ENCODE measurements at regions not wholly inside any gene's neighbourhood (a gene's known extent, or its start where the extent isn't known, plus 50 kb on each side); places are given as distances from the start of the nearest gene placed in this dataset.
A peak's percentile ranks its signal among the peaks of the same experiment; 100 is the strongest.
"Not testable (repeated sequence)": the region's sequence is repeated elsewhere in the genome, so short reads cannot be mapped to it uniquely, and the experiment has no call there.

DNA sequence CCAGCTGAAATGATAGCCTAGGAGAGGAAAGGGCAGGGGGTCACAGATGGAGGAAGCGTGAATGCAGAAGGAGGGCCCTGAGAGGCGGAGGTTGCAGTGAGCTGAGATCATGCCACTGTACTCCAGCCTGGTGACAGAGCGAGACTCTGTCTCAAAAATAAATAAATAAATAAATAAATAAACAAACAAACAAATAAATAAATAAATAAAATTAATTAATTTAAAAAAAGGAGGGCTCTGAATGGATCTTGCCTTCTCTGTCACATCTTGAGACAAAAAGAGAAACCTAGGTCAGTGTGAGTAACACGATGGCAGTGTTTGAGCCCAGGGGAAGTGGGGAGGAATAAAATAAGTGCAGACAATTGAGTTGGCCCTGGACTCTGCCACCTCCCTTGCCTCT, 182.3 kb upstream of the DAAM1 start:
- DNase-seq (ENCODE audit: low read depth) = not testable (repeated sequence)

DNA sequence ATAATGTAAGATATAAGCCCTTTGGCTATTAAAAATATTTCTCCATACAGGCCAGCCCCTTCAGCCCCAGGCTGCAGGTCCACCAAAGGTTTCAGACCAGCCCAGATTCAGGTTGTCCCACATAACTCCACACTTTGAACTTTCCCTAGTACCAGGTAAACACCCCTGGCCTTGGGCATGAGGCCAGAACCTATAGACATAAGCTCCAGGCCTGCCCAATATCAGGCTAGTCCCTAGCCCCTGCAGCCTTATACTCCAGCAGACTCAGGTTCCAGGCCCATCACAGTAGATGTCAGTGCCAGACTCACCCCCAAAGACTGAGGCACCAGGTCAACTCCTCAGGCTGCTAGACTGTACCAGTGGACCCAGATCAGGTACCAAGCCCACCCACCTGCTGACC, 178.5 kb upstream of the DAAM1 start:
- no peak for DNase-seq (ENCODE audit: low read depth)

DNA sequence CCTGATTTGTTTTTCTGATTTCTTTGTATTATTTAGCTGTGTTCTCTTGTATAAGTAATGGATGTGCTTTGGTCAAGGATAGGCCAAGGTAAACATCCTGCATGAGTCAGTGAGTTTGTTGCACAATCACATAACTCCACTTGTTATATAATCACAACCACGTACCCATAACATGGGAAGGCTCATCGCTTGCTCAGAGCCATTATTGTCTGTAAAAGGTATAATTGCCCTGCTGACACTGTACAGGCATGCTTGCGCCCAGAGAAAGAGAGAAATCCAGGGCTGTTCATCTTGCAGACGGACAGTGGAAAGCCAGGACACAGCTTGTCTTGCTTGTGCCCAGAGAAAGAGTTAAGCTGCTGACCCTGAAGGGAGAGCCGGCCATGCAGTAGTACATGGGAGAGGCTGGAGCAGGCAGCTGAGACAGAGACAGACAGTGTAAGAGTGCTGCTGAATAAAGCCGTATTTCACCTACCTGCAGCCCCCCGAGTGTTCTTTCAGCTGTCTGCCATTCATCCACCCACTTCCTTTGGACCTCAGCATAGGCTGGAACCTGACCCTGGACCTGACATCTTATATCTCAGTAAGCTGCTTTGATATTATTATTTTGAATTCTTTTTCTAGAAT, 174.7 kb upstream of the DAAM1 start:
- peak; percentile 87 for DNase-seq (ENCODE audit: low read depth)

DNA sequence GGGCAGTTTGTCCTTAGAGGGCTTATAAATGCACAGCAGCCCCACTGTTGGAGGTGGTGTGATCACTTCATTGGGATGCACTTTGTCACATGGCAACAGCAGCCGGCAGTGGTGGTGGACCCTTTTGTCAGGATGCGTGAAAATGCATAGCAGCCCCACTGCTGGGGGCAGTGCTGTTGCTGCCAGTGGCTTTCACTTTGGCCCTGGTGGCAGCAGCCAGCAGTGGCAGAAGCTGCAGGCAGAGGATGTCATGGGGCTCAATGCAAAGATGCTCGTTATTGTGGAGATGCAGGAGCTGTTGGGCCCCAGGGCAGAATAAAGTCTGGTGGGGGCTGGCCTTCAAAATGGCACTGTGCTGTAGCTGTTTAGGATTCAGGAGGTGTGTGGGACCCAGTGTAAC, 173.0 kb upstream of the DAAM1 start:
- no peak for DNase-seq (ENCODE audit: low read depth)

DNA sequence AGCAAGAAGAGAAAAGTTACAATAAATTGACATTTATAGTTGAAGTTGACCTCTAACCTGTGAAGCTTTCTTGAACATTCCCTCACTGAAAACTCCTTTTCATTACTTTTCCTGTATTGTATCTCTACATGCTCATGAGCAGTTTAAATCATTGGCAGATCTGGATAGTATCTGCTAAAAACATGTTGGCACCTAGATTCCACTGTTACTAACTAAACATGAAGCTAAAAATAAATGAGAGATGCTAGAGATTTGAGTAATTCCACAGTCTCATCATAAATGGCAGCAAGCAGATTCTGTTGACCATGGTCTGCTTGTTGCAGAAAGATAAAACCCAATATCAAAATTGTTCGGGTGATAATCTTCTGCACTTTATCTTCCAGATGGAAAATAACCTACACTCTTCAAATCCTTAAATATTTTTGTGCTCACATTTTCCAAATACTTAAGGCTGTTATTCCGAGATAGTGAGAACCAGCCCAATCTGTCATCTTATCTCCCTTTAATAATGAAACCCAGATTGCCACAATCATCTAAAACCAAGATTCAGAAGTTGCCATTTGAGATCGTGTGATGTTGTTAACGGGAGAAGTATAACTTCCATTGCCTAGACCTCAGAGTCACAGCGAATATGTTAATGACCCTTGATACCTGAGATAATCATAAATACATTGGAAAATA, 171.0 kb upstream of the DAAM1 start:
- DNase-seq (ENCODE audit: low read depth) = no peak

DNA sequence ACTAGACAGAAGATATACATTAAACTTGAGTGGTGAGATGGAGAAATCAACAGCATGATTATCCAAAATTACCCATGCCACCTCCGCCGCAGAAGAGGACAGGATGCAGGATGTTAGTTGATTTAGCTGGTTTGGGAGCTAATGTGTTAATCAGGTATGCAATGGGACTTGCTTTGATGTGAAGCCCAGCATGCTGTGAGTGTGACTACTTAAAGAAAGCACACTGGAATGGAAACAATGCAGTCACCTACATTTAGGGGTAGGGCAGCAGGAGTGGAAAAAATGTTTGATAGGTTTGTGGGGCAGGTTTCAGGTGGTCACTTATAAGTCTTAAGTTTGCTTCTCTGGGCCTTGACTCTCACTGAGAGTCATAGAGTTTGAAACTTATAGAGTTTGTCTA, 170.0 kb upstream of the DAAM1 start:
- DNase-seq (ENCODE audit: low read depth) = no peak

DNA sequence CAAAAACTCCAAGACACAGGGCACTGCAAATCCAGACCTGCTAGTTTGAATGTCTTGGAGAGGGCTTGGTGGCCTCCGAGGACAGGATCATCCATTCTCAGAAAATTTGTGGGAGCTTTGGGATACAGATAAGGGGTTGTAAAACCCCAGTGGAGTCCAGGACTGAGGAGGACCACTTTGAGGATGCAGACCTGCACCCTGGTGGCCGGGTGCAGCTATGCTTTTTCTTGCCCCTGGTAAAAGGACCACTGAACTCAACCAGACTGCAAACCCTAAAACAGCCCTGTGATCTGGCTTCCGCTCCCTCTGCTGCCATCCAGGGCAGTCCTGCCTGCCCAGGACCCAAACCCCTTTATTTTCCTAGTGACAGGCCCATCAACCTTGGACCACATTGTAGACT, 169.5 kb upstream of the DAAM1 start:
- DNase-seq (ENCODE audit: low read depth) = peak; percentile 47

DNA sequence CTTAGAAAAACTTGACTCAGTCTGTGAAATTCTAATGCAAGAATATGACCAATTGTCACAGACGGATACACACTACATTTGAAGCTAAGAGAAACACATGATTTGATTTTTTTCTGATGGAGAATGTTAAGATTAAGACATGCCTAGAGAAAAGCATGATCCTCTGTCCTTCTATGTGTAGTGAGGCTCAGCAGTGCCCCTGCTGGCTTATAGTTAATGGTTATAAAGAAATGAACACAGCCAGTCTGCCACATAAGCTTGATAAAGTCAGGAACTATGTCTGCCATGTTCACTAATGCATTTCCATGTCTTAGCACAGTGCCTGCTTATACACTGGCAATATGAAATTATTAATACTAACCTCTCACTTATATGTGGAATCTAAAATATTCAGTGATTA, 168.1 kb upstream of the DAAM1 start:
- peak; percentile 66 for DNase-seq (ENCODE audit: low read depth)

DNA sequence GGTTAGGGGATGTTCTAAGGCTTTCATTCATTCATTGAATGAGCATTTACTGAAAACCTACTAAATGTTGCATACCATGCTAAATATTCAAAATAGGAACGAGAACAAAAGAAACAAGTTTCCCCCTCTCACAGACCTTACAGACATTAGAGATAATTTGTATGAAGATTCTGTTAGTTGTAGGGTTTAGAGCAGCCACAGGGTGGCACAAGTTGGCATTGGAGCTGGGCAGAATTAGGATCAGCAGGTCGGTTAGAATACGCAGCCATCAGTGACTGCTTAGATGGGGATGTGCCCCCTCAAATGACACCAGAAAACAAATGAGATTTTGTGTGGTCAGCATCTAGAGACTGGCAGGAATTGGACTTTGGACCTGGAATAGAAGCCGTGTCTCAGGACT, 166.3 kb upstream of the DAAM1 start:
- no peak for DNase-seq (ENCODE audit: low read depth)

DNA sequence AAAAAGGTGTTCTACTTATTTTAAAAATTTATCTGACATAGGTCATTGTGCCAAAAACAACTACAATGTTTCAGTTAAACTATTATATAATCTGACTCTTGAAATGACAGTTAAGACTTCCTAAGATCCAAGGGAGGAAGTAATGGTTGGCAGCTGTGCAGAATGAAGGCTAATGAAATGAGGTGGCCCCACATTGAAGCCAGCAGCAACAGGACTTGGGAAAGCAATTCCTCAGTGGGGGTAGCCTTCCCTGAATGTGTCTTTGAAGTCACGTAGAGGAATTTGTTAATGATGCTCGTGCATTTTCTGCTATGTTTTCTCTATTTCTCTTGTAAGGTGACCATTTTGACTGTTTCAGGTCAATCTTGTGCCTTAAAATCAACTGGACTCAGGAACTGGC, 162.4 kb upstream of the DAAM1 start:
- DNase-seq (ENCODE audit: low read depth) = no peak

DNA sequence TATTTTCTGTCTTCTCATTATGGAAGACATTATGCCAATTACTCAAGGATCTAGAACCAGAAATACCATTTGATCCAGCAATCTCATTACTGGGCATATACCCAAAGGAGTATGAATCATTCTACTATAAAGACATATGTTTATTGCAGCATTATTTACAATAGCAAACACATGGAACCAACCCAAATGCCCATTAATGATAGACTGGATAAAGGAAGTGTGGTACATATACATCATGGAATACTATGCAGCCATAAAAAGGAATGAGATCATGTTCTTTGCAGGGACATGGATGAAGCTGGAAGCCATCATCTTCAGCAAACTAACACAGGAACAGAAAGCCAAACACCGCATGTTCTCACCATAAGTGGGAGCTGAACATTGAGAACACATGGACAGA, 161.8 kb upstream of the DAAM1 start:
- not testable (repeated sequence) for DNase-seq (ENCODE audit: low read depth)

DNA sequence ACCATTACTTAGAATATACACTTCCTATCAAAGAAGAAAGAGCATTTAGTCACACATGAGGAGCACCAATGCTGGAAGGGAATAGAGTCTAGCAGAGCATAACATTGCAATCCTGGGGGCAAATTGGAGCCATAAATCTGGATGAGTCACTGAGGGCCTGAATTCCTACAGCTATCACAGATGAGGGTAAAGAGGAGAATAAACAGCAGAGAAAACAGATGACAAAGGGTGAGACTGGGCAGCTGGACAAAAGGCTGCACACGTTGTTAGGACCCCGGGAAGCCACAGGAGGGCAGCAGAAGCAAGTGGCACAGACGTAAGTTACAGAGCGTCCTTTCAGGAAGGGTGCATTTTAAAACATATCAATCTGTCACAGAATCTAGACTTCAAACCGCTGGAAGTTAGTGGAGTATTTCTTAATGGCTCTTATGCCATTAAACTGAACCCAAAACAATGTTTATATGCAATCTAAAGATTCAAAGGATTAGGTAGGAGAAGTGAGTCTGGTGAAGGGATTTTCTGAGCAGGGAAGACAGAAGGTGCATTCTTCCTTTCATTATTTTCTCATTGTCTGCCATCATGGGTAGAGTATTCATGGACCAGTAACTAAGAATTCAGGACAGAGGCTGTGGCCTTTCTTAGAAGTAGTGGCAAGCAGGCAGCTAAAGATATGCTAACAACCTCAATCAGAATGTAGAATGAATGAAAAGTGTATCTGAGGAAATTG, 159.8 kb upstream of the DAAM1 start:
- peak; percentile 93 for DNase-seq (ENCODE audit: low read depth)

DNA sequence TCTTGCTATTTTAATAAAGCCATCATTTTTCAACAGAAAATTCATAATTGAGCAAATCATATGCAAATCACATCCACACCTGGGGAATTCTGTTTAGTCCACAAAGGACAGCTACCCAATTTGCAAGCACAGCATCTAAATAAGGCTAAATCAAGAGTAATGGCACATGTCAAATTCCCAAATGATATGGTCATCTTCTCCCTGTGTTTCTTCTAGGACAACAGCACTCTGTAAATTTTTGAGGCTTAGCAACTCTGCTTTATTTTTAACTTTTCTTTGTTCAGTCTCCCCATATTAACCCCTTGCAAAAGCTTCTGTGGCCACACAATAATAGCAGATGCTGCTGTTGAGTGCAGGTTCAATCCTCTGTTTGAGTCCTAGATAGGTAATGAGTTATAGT, 155.6 kb upstream of the DAAM1 start:
- DNase-seq (ENCODE audit: low read depth) = no peak

DNA sequence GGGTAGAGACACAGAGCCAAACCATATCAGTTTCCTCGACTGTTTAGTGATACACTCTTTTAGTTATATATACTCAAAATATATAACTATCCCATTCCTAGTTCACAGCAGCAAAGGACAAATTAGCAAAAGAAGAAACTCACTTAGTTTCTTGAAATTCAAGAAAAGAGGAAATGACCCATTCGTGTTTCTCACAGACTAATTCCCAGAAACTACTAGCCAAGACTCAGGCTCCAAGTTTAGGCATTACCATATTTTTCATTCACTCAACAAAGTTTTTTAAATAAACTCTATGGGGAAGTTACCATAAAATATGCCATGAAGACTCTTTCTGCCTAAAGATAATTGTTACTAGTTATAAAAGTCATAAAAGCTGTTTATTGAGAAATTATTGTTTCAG, 152.3 kb upstream of the DAAM1 start:
- no peak for DNase-seq (ENCODE audit: low read depth)

DNA sequence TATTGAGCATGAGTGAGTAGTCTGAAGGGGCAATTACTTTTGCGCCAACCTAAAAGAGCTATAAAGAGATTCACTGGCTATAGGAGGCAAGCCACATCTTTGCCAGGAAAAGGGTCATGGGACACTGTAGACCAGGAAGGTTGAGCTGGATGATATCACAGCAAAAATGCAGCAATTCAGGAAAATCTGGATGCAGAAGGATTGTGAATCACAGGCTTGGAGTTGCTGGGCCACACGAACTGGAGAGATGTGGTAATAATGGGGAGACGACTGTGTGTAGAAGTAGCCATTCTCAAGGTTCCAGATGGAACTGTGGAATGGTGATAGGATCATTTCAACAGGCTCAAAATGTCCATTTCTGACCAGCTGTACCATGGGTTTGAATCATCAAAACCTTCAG, 151.4 kb upstream of the DAAM1 start:
- DNase-seq (ENCODE audit: low read depth) = no peak

DNA sequence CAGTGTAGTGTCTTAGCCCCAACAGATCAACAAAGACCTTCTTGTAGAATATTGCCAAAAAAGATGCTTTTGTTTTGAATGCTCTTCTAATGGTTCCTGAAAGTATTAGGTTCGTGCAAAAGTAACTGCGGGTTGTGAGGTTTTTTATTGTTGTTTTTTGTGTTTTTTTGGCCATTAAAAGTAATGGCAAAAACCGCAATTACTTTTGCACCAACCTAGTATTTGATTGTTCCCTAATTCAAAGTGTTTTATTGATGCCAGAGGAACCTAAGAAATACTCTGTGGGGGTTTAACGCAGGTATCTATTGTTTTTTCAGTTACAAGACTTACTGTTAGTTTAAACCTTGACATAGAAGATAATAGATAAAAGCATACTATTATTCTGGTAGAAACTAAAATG, 150.8 kb upstream of the DAAM1 start:
- no peak for DNase-seq (ENCODE audit: low read depth)

DNA sequence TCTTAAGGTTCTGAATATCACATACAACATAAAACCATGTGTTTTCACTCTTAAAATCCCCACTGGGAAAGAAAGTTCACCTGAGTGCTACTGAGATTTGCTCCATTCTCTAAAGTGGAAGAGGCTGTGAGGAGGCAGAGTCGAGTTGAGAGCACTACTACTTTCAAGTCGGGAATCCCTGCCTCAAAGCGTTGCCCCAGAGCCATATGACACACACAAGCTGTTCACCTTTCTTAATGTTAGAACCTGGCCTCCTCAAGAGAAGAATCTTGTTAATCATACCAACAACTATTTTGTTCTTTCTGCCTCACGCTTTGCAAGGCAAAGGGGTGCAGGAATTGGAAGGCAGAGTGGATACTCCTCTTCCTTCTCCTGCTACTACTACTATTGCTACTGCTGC, 149.7 kb upstream of the DAAM1 start:
- no peak for DNase-seq (ENCODE audit: low read depth)

DNA sequence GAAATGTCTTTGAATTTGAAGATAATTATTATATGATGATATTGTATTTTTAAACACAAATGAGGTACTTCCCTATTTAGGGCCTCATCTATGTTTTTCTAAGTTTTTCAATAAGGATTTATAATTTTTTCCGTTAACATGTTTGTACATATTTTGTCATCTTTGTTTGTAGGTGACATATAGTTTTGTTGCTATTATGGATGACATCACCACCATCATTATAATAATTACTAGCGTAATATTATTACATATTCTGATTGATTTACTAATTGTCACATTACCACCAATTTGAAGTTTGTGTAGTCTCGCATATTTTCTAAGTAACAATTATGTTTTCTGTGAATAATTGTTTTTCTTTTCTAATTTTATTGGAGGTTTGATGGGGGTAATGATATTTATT, 147.2 kb upstream of the DAAM1 start:
- no peak for DNase-seq (ENCODE audit: low read depth)

DNA sequence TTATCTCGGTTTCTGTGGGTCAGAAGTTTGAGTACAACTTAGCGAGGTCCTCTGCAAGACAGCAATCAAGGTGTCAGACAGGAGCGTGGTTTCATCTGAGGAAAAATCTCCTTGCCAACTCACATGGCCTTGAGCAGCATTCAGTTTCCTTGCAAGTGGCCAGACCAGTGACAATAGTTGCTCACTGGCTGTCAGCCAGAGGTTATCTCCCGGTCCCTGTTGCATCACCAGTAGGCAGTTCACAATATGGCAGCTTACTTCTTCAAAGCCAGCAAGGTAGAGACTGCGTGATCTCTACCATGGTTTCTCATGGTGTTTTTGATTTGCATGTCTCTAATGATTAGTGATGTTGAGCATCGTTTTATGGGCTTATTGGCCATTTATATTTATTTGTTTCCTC, 143.8 kb upstream of the DAAM1 start:
- DNase-seq (ENCODE audit: low read depth) = no peak

DNA sequence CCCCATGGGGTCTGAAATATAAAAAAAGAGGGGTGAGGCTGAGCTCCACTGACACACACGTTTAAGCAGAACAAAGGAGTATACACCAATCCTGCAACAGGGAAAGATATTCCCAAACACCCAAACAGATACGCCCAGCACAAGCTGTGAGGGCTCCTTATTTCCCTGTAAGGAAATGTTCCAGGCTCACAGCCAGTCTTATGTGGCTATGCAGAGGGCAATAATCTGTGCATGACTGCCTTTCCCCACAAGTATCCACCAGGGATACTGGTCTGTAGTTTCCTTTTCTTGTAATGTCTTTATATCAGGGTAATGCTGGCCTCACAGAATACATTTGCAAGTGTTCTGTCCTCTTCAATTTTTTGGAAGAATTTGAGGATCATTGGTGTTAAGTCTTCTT, 141.7 kb upstream of the DAAM1 start:
- DNase-seq (ENCODE audit: low read depth) = peak; percentile 21

DNA sequence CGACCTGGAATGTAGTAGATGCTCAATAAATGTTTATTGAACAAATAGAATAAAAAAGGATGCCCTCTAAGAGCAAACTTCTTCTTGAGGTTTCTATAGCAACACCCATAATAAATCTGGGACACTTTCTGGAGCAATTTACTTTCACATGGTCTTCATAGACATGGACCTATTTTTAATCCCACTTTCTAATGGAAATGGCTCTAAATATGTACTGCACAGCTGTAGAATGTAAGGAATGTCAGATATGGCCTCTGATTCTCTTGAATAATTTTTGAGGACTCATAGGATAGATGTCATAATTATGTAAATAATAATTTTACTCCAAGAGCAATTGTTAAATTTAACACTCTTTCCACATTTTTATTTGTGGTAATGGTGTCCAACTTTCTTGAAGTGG, 133.5 kb upstream of the DAAM1 start:
- no peak for DNase-seq (ENCODE audit: low read depth)

DNA sequence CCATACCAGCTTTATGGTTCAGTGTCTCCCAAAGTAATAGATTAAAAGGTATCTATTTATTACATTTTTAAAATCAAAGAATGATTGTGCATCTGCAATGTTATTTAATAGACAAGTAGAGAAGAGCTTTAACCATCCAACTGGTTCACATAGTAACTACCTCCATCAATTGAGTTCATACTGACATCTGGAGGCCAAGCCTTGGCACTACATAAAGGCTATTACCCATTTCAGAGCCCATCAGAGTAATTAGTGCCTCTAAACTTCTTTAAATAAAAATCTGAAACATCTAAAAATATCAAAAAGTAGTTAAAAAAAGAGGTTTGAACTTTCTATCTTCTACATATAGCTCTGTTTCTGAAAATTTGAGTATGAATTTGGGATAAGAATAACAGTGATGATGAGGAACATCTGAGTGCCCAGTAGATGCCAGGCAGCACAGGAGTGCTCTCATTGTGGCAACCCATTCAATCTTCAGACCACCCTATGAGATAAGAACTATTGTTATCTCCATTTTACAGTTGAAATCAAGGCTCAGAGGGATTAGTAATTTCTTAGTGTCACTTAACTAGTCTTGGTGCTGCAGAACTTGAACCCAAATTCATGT, 132.9 kb upstream of the DAAM1 start:
- DNase-seq (ENCODE audit: low read depth) = peak; percentile 63

DNA sequence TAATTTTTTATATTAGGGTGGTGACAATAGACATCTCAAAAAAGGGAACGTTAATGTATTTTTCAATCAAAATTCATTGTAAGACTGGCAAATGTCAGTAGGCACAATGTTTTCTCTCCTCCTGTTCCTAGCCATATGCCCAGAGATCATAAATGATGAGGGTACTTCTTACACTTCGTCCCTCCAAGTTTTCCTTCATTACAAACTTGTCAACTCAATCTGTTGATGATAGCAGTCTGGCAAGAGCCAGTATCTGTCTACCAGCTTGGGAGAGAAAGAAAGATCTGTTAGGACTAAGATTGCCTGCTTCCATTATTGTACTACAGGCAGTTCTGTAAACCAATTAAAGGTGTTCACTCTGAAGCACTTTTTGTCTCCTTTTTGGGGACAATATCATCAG, 130.9 kb upstream of the DAAM1 start:
- DNase-seq (ENCODE audit: low read depth) = no peak

Data from iris pigment epithelial cell (primary cell).